ENCODE measurements at regions not wholly inside any gene's neighbourhood (a gene's known extent, or its start where the extent isn't known, plus 50 kb on each side); places are given as distances from the start of the nearest gene placed in this dataset.

DNA sequence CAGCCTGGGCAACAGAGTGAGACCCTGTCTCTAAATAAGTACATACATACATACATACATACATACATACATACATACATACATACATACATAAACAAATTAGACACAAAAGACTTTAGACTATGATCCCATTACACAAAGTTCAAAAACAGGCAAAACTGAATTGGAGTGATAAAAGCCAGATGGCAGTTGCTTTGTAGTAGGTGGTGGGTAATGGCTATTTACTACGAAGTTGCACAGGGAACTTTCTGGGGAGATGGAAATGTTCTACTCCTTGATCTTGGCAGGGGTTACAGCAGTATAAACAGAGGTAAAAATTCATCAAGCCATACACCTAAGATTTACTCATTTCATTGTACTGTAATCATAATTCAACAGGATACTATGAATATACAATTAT is 63.7 kb upstream of the HRH1 start:
- TF ChIP-seq FOXM1 (IDR thresholded peaks at IDR 0.05; ENCODE audit: borderline replicate concordance) (no peak), SUZ12 (IDR thresholded peaks at IDR 0.05) (no peak), SP1 (IDR thresholded peaks at IDR 0.05) (no peak), FOXA1 (IDR thresholded peaks at IDR 0.05) (no peak), NFRKB (IDR thresholded peaks at IDR 0.05) (no peak), LEF1 (IDR thresholded peaks at IDR 0.05; ENCODE audit: borderline replicate concordance) (no peak), BHLHE40 (IDR thresholded peaks at IDR 0.05; ENCODE audit: borderline replicate concordance) (no peak), ARNT (IDR thresholded peaks at IDR 0.05) (no peak), HDGF (IDR thresholded peaks at IDR 0.05; ENCODE audit: borderline replicate concordance) (no peak)
